Breast epithelium (tissue), 3 donors: ENCODE measurements at regions not wholly inside any gene's neighbourhood (a gene's known extent, or its start where the extent isn't known, plus 50 kb on each side); places are given as distances from the start of the nearest gene placed in this dataset.

Source experiments
- CTCF ChIP-seq, 3 donors: fragments of 450-650 bp; IDR thresholded peaks; one replicate each; pipeline ENCODE4 v1.5.1; 2016 to 2017; ENCODE audit warnings: antibody characterized with exemption in 3 of 3, mild to moderate bottlenecking in 3 of 3, moderate library complexity in 3 of 3
- POLR2A ChIP-seq: fragments of 450-650 bp; IDR thresholded peaks from one replicate; pipeline ENCODE4 v1.6.1; 2016; ENCODE audit warnings: antibody characterized with exemption, mild to moderate bottlenecking, moderate library complexity

- TF ChIP-seq POLR2A (no peak), CTCF (IDR thresholded peaks at IDR 0.05) (no peak)
Measured at GRCh38 chr14:105888784-105889665, 362.6 kb downstream of the TMEM121 start.
